ENCODE measurements at regions not wholly inside any gene's neighbourhood (a gene's known extent, or its start where the extent isn't known, plus 50 kb on each side); places are given as distances from the start of the nearest gene placed in this dataset.

- peaks cover 2% of the 10 kb centered on the region for H3K9me3 Mint-ChIP-seq
- H3K27me3 Mint-ChIP-seq, result peaks cover 3% of the 10 kb centered on the region
- H3K4me1 Mint-ChIP-seq, result no peaks in the 10 kb centered on the region
- intact Hi-C loops (cut with micrococcal nuclease), result no loop called here
- ChIA-PET CTCF (no interaction called here), POLR2A (no interaction called here)
- DNase-seq (no peak), ATAC-seq (ENCODE audit: low read depth) (no peak)
- TF ChIP-seq CTCF (IDR thresholded peaks at IDR 0.05), result no peak
- H3K4me3 Mint-ChIP-seq, result no peak overlapping the region
- H3K36me3 Mint-ChIP-seq (ENCODE audit: low read depth), result no peaks in the 10 kb centered on the region
- H3K27ac Mint-ChIP-seq, result no peak overlapping the region
These were observed 85.7 kb upstream of the FAM169A start for GRCh38 chr5:74951865-74952264.

- CTCF ChIA-PET, result no interaction called here
- POLR2A ChIA-PET, result no interaction called here
These were observed 84.8 kb upstream of the FAM169A start for GRCh38 chr5:74950836-74951515.

GRCh38 chr5:74949976-74950375 lies 83.8 kb upstream of the FAM169A start:
- H3K9me3 Mint-ChIP-seq, result no peaks in the 10 kb centered on the region

More at GRCh38 chr5:74950836-74951515, 84.8 kb upstream of the FAM169A start:
- Mint-ChIP-seq H3K27ac (no peak overlapping the region), H3K4me3 (no peak overlapping the region), H3K4me1 (no peaks in the 10 kb centered on the region), H3K9me3 (peaks cover 2% of the 10 kb centered on the region), H3K27me3 (peaks cover 6% of the 10 kb centered on the region), H3K36me3 (ENCODE audit: low read depth) (no peaks in the 10 kb centered on the region)
- intact Hi-C loops (cut with micrococcal nuclease), result no loop called here
- ATAC-seq (ENCODE audit: low read depth) (no peak), DNase-seq (no peak)
- TF ChIP-seq CTCF (IDR thresholded peaks at IDR 0.05), result no peak

GRCh38 chr5:74948031-74948546 lies 81.9 kb upstream of the FAM169A start:
- ChIA-PET CTCF (no interaction called here), POLR2A (no interaction called here)
- Mint-ChIP-seq H3K4me1 (no peaks in the 10 kb centered on the region), H3K36me3 (ENCODE audit: low read depth) (no peaks in the 10 kb centered on the region), H3K27me3 (peaks cover 10% of the 10 kb centered on the region), H3K4me3 (no peak overlapping the region), H3K9me3 (no peaks in the 10 kb centered on the region), H3K27ac (no peak overlapping the region)
- no peak for ATAC-seq (ENCODE audit: low read depth)
- intact Hi-C loops (cut with micrococcal nuclease), result no loop called here
- TF ChIP-seq CTCF (IDR thresholded peaks at IDR 0.05), result no peak
- DNase-seq, result no peak

More at GRCh38 chr5:74949976-74950375, 83.8 kb upstream of the FAM169A start:
- ChIA-PET CTCF (no interaction called here), POLR2A (no interaction called here)
- no peak for TF ChIP-seq CTCF (IDR thresholded peaks at IDR 0.05)
- no peak for ATAC-seq (ENCODE audit: low read depth)
- Mint-ChIP-seq H3K27me3 (peaks cover 7% of the 10 kb centered on the region), H3K27ac (no peak overlapping the region), H3K4me3 (no peak overlapping the region), H3K4me1 (no peaks in the 10 kb centered on the region), H3K36me3 (ENCODE audit: low read depth) (no peaks in the 10 kb centered on the region)
- intact Hi-C loops (cut with micrococcal nuclease), result no loop called here
- no peak for DNase-seq

GRCh38 chr5:74946471-74946870 lies 80.3 kb upstream of the FAM169A start:
- Mint-ChIP-seq H3K9me3 (no peaks in the 10 kb centered on the region), H3K27me3 (peaks cover 10% of the 10 kb centered on the region), H3K4me1 (no peaks in the 10 kb centered on the region), H3K27ac (no peak overlapping the region), H3K4me3 (no peak overlapping the region), H3K36me3 (ENCODE audit: low read depth) (no peaks in the 10 kb centered on the region)
- DNase-seq, result no peak
- intact Hi-C loops (cut with micrococcal nuclease), result no loop called here
- ChIA-PET POLR2A (no interaction called here), CTCF (no interaction called here)
- no peak for ATAC-seq (ENCODE audit: low read depth)
- no peak for TF ChIP-seq CTCF (IDR thresholded peaks at IDR 0.05)

All from activated B cell treated with CpG ODN at 0.5 μM for 24 hours (primary cell).